NCI-H2107 (cell line): ENCODE measurements at regions not wholly inside any gene's neighbourhood (a gene's known extent, or its start where the extent isn't known, plus 50 kb on each side); places are given as distances from the start of the nearest gene placed in this dataset.
"Not testable (repeated sequence)": the region's sequence is repeated elsewhere in the genome, so short reads cannot be mapped to it uniquely, and the experiment has no call there.

Source experiments
- DNase-seq: peaks from one replicate; lab custom pipeline; 2025; lab: John Stamatoyannopoulos, UW

- not testable (repeated sequence) for DNase-seq
These were observed 833.1 kb upstream of the RAG2 start for GRCh38 chr11:37430966-37431632.

- DNase-seq: no peak
These were observed 824.5 kb upstream of the RAG2 start for GRCh38 chr11:37422511-37422910.

GRCh38 chr11:37411289-37411688, 813.3 kb upstream of the RAG2 start:
- DNase-seq: no peak

GRCh38 chr11:37409124-37409523, 811.1 kb upstream of the RAG2 start:
- DNase-seq: no peak

GRCh38 chr11:37407461-37407860, 809.4 kb upstream of the RAG2 start:
- no peak for DNase-seq

- no peak for DNase-seq
These were observed 808.6 kb upstream of the RAG2 start for GRCh38 chr11:37406651-37407050.

- no peak for DNase-seq
These were observed 806.2 kb upstream of the RAG2 start for GRCh38 chr11:37404231-37404630.

GRCh38 chr11:37402663-37403062, 804.6 kb upstream of the RAG2 start:
- DNase-seq: no peak

- DNase-seq: no peak
These were observed 796.3 kb upstream of the RAG2 start for GRCh38 chr11:37394236-37394870.

GRCh38 chr11:37391615-37392014, 793.6 kb upstream of the RAG2 start:
- no peak for DNase-seq

GRCh38 chr11:37390576-37391083, 792.6 kb upstream of the RAG2 start:
- DNase-seq: no peak

- no peak for DNase-seq
These were observed 780.9 kb upstream of the RAG2 start for GRCh38 chr11:37378958-37379357.

GRCh38 chr11:37372667-37373066, 774.6 kb upstream of the RAG2 start:
- no peak for DNase-seq

- DNase-seq: no peak
These were observed 773.4 kb upstream of the RAG2 start for GRCh38 chr11:37371346-37371970.

GRCh38 chr11:37370817-37371216, 772.8 kb upstream of the RAG2 start:
- DNase-seq: no peak

GRCh38 chr11:37364246-37364839, 766.3 kb upstream of the RAG2 start:
- DNase-seq: no peak

- no peak for DNase-seq
These were observed 755.2 kb upstream of the RAG2 start for GRCh38 chr11:37353192-37353591.

GRCh38 chr11:37352485-37352884, 754.4 kb upstream of the RAG2 start:
- DNase-seq: no peak

- no peak for DNase-seq
These were observed 745.3 kb upstream of the RAG2 start for GRCh38 chr11:37343290-37343689.

- DNase-seq: no peak
These were observed 738.4 kb upstream of the RAG2 start for GRCh38 chr11:37336401-37336800.

- DNase-seq: no peak
These were observed 735.3 kb upstream of the RAG2 start for GRCh38 chr11:37333345-37333744.

- DNase-seq: no peak
These were observed 725.8 kb upstream of the RAG2 start for GRCh38 chr11:37323843-37324242.
